Activated naive CD4-positive, alpha-beta T cell treated with anti-CD3 and anti-CD28 coated beads for 36 hours (primary cell): ENCODE measurements at regions not wholly inside any gene's neighbourhood (a gene's known extent, or its start where the extent isn't known, plus 50 kb on each side); places are given as distances from the start of the nearest gene placed in this dataset.
"Not testable (repeated sequence)": the region's sequence is repeated elsewhere in the genome, so short reads cannot be mapped to it uniquely, and the experiment has no call there.

ENCODE experiments used
- CTCF ChIA-PET: fragments of 350-600 bp; sonication (Branson Sonifier 250); formaldehyde crosslinking; loops from one replicate; lab custom pipeline; 2021; ENCODE audit warnings: antibody characterized with exemption; lab: Charles Lee
- DNase-seq: peaks from one replicate; pipeline ENCODE4 v3.0.0-alpha.2; 2020
- H3K27ac Mint-ChIP-seq: one replicate; pipeline ENCODE4 v1.8.0; 2021; ENCODE audit warnings: mild to moderate bottlenecking, mixed read lengths
- H3K27me3 Mint-ChIP-seq: one replicate; pipeline ENCODE4 v1.8.0; 2021; ENCODE audit warnings: low read depth, mixed read lengths
- H3K36me3 Mint-ChIP-seq: one replicate; pipeline ENCODE4 v1.8.0; 2021; ENCODE audit warnings: low read depth, mixed read lengths
- H3K4me1 Mint-ChIP-seq: one replicate; pipeline ENCODE4 v1.8.0; 2021; ENCODE audit warnings: low read depth, mixed read lengths
- H3K4me3 Mint-ChIP-seq: one replicate; pipeline ENCODE4 v1.8.0; 2021; ENCODE audit warnings: mild to moderate bottlenecking, moderate library complexity, mixed read lengths
- H3K9me3 Mint-ChIP-seq: one replicate; pipeline ENCODE4 v1.8.0; 2021; ENCODE audit warnings: mixed read lengths
- intact Hi-C: fragments of 100-400 bp; cut with micrococcal nuclease; formaldehyde crosslinking; loops from one replicate; pipeline ENCODE4 v1.15.1; 2023

DNA sequence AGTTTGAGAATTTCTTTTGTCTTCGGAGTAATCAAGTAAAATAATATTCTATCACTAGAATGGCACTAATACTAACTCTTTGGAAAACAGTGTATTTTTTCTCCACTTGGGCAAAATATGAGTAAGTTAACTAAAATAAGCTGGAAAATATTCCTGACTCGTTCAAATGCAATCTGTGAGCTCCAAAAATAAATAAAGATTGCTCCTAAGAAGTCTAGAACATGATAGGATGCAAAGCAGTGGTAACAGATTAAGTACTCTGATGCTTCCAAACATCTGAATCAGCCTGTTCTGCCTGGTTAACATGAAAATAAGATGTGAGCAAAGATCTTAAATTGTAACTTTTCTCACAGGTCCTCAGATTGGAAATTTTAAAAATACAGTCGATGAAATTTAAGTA lies 285.1 kb upstream of the ID4 start:
- H3K9me3 Mint-ChIP-seq: peaks cover 2% of the 10 kb centered on the region
- CTCF ChIA-PET: no interaction called here

DNA sequence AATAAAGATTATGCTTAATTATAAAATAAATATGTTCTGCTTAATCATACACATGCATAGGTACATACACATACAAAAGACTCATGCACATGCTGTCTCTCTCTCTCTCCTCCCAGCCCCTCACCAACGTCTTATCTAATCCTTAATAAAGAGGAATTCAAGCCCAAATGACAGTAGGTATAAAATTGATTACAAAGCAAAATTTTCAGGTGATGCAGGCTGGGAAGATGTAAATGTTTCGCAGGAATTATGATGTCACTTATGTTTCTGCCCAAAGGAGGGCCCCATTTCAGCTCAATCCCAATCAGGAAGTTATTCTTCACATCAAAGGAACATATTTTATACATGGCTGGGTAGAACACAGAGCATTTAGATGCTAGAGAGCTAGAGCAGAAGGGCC lies 284.6 kb upstream of the ID4 start:
- CTCF ChIA-PET: no interaction called here
- intact Hi-C loops: no loop called here
- Mint-ChIP-seq H3K4me1 (no peaks in the 10 kb centered on the region), H3K9me3 (peaks cover 2% of the 10 kb centered on the region), H3K27ac (no peak overlapping the region), H3K4me3 (no peak overlapping the region), H3K27me3 (no peaks in the 10 kb centered on the region), H3K36me3 (no peaks in the 10 kb centered on the region)
- DNase-seq: no peak

More for the DNA sequence above, 285.1 kb upstream of the ID4 start:
- Mint-ChIP-seq H3K4me1 (no peaks in the 10 kb centered on the region), H3K27me3 (no peaks in the 10 kb centered on the region), H3K4me3 (no peak overlapping the region), H3K27ac (no peak overlapping the region), H3K36me3 (no peaks in the 10 kb centered on the region)
- no peak for DNase-seq
- intact Hi-C loops: no loop called here

DNA sequence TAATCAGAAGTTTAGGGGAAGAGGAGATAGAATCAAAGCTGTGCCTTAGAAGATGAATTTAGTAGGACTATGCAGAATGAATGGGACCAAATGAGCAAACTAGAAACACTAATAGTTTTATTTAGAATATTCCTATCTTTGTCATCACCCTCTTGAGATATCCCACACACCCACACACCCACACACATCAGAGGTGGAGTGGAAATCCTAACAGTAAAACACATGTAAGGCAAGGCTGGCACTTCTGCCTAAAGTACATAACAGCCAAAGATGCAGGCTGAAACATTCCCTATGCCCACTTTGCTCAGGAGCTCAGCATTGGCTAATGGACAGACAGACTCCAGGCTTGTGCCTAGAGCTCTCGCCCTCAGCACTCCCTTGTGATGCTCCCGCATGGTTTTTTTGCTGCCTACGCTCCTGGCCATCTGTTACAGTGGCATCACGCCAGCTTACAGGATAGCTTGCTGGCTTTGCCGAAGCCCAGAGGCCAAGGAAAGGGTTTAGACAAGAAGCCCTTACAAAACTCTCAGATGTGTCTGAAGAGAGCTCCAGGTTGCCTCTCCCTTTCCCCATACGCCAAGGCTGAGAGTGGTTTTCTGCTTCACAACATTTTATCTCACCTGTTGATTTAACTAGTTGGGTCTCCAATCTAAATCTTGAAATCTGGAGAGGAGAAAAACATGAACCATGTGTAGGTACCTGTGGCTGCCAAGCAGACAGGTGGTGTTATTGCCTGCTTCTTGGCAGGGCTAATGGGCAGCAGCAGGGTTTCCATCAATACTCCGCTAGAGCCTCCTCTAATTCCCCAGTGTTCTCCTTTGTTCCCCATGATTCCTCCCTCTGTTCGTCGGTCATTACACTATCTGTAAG lies 282.6 kb upstream of the ID4 start:
- DNase-seq: no peak
- no peak overlapping the region for H3K27ac Mint-ChIP-seq
- intact Hi-C loops: no loop called here
- no peak overlapping the region for H3K4me3 Mint-ChIP-seq
- no peaks in the 10 kb centered on the region for H3K36me3 Mint-ChIP-seq
- no peaks in the 10 kb centered on the region for H3K4me1 Mint-ChIP-seq
- H3K27me3 Mint-ChIP-seq: no peaks in the 10 kb centered on the region
- H3K9me3 Mint-ChIP-seq: peaks cover 2% of the 10 kb centered on the region
- CTCF ChIA-PET: no interaction called here

DNA sequence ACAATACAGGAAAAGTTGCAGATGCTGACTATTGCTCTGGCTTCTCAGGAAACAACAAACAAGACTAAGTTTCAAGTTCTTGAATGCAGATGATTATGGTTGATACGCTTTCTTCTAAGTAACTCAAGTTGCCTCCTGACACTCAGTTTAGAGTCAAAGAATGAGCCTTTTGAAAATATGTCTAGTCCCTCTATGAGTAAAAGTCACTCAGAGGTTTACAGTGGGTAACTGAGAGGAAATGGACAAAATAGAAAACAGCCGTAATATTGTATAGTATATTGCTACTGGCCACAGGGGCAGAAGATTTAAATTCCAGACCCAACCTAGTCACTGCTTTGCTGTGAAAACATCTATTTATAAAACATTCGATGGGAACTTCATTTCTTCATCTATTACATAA lies 280.0 kb upstream of the ID4 start:
- intact Hi-C loops: no loop called here
- H3K36me3 Mint-ChIP-seq: no peaks in the 10 kb centered on the region
- DNase-seq: no peak
- H3K4me1 Mint-ChIP-seq: no peaks in the 10 kb centered on the region
- CTCF ChIA-PET: no interaction called here
- H3K4me3 Mint-ChIP-seq: no peak overlapping the region
- no peaks in the 10 kb centered on the region for H3K9me3 Mint-ChIP-seq
- H3K27me3 Mint-ChIP-seq: no peaks in the 10 kb centered on the region
- no peak overlapping the region for H3K27ac Mint-ChIP-seq

DNA sequence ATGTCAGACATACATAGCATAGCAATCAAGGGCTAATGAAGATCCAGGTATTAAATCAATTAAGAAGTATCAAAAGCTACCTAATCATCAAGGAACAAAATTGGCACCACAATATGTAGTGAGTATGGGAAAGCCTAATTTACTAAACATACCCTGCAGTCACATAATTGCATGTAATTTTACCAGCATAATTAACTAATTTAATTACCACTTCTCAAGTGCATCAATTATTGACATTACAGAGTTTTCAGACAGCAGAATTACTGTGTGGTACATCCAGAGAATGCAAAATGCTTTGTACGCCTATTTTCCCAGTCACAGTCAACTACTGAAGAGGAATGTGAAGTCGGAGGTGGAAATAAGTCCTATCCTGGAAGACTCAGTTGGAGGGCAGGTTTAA lies 279.0 kb upstream of the ID4 start:
- CTCF ChIA-PET: no interaction called here
- no peaks in the 10 kb centered on the region for H3K36me3 Mint-ChIP-seq
- H3K9me3 Mint-ChIP-seq: no peaks in the 10 kb centered on the region
- intact Hi-C loops: no loop called here
- no peak overlapping the region for H3K27ac Mint-ChIP-seq
- no peaks in the 10 kb centered on the region for H3K27me3 Mint-ChIP-seq
- H3K4me1 Mint-ChIP-seq: no peaks in the 10 kb centered on the region
- H3K4me3 Mint-ChIP-seq: no peak overlapping the region
- DNase-seq: no peak

DNA sequence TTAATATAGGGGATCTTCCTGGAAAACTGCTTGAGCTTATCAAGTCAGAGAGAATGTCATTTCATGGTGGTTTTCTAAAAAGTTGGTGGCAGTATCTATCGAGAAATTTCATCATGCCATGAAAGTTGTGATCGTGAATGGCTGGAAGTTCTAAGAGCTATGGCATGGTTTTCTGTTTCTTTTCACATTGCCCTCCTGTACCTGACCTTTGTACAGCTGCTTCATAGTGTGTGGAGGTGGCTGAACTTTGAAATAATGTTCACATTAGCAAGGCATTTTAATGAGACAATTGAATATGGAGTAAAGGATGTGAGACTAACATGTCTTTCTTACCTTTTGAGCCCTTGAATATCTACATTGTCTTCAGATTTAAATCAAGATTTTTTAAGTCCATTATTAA lies 278.2 kb upstream of the ID4 start:
- Mint-ChIP-seq H3K27ac (no peak overlapping the region), H3K36me3 (no peaks in the 10 kb centered on the region), H3K9me3 (peaks cover 1% of the 10 kb centered on the region), H3K4me1 (no peaks in the 10 kb centered on the region), H3K27me3 (no peaks in the 10 kb centered on the region), H3K4me3 (no peak overlapping the region)
- no peak for DNase-seq
- intact Hi-C loops: no loop called here
- CTCF ChIA-PET: interaction anchor here (0.5 kb wide), 1 partner anchor 87 kb away, joined by 3 read pairs; no protein-coding TSS in a partner anchor

DNA sequence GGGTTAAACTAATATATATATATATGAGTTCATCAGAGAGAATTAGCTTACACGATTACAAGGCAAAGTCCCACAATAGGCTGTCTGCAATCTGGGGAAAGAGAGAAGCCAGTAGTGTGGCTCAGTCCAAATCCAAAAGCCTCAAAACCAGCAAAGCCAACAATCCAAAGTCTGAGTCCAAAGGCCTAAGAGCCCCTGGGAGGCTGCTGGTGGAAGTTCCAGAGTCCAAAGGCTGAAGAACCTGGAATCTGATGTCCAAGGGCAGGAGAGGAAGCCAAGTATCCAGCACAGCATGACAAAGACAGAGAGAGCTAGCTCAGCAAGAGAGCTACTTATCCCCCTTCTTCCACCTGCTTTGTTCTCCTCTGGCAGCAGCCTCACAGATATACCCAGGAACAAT lies 274.7 kb upstream of the ID4 start:
- CTCF ChIA-PET: interaction anchor here (0.6 kb wide), 1 partner anchor 129 kb away, joined by 3 read pairs; no protein-coding TSS in a partner anchor
- intact Hi-C loops: no loop called here

DNA sequence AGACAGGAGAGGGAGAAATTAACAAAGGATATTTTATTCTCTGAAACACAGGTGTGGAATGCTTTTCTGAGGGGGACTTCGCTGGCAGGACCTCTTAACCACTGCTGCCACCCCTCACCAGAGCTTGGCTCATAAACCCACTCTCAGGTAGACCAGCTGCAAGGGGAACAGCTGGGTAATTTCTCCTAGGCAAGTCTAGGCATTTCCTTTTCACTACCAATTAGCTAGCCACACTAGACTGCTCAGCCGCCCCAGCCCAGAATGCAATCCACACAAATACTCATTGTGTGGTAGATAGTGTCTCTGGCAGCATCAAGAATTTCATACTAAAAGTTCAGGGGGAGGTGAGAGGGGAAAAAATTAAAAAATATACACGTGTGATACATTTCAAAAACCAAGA lies 267.6 kb upstream of the ID4 start:
- CTCF ChIA-PET: no interaction called here
- H3K36me3 Mint-ChIP-seq: no peaks in the 10 kb centered on the region
- no peak for DNase-seq
- intact Hi-C loops: no loop called here
- no peaks in the 10 kb centered on the region for H3K4me1 Mint-ChIP-seq
- H3K9me3 Mint-ChIP-seq: peaks cover 4% of the 10 kb centered on the region
- H3K27me3 Mint-ChIP-seq: no peaks in the 10 kb centered on the region
- H3K4me3 Mint-ChIP-seq: no peak overlapping the region
- no peak overlapping the region for H3K27ac Mint-ChIP-seq

More for the DNA sequence above, 274.7 kb upstream of the ID4 start:
- Mint-ChIP-seq H3K27me3 (no peaks in the 10 kb centered on the region), H3K27ac (no peak overlapping the region), H3K9me3 (peaks cover 1% of the 10 kb centered on the region), H3K36me3 (no peaks in the 10 kb centered on the region), H3K4me3 (no peak overlapping the region), H3K4me1 (no peaks in the 10 kb centered on the region)
- no peak for DNase-seq

DNA sequence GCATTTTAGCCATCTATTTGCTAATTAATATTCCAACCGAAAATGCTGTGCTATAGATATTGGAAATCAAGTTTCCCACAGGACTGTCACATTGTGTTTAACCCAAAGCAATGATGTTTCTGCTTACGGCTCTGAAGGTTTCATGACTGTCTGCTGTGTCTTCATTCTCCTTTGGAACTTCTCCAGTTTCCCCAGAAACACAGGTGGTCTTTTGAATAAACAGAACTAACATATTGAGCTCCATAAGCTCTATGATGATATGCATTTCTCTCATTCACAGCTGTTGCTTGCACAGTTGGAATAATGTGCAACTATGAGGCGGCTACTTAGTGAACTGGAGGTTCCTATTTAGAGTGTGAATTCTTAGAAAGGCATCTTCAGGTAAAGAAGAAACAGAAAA lies 266.0 kb upstream of the ID4 start:
- no peak for DNase-seq
- H3K36me3 Mint-ChIP-seq: no peaks in the 10 kb centered on the region
- intact Hi-C loops: no loop called here
- H3K27ac Mint-ChIP-seq: no peak overlapping the region
- H3K27me3 Mint-ChIP-seq: no peaks in the 10 kb centered on the region
- H3K4me3 Mint-ChIP-seq: no peak overlapping the region
- H3K4me1 Mint-ChIP-seq: no peaks in the 10 kb centered on the region
- CTCF ChIA-PET: no interaction called here
- H3K9me3 Mint-ChIP-seq: peaks cover 4% of the 10 kb centered on the region

DNA sequence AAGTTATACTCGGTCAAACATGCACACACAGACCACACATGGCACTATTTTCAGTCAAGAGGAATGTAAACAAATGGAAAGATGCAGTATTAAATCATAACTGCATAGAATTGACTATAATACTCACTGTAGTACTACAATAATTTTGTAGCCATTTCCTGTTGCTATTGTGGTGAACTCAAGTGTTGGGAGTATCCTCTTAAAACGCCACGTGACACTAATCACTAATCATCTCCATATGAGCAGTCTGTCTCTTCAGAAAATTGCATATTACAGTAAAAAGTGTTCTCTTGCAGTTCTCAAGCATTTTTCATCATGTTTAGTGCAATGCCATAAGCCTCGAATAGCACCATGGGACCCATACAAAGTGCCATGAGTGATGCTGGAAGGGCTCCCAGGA lies 258.7 kb upstream of the ID4 start:
- CTCF ChIA-PET: no interaction called here
- no peak overlapping the region for H3K4me3 Mint-ChIP-seq

DNA sequence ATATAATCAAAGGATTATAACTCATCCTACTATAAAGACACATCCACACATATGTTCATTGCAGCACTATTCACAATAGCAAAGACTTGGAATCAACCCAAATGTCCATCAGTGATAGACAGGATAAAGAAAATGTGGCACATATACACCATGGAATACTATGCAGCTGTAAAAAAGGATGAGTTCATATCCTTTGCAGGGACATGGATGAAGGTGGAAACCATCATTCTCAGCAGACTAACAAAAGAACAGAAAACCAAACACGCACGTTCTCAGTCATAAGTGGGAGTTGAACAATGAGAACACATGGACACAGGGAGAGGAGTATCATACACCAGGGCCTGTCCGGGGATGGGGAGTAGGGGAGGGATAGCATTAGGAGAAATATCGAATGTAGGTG lies 253.0 kb upstream of the ID4 start:
- H3K4me3 Mint-ChIP-seq, H3K9me3 Mint-ChIP-seq, CTCF ChIA-PET, DNase-seq, intact Hi-C loops, H3K4me1 Mint-ChIP-seq, H3K27me3 Mint-ChIP-seq, H3K27ac Mint-ChIP-seq, H3K36me3 Mint-ChIP-seq: not testable (repeated sequence)

More for the DNA sequence above, 258.7 kb upstream of the ID4 start:
- no peak for DNase-seq
- no peak overlapping the region for H3K27ac Mint-ChIP-seq
- intact Hi-C loops: no loop called here
- no peaks in the 10 kb centered on the region for H3K4me1 Mint-ChIP-seq
- no peaks in the 10 kb centered on the region for H3K27me3 Mint-ChIP-seq
- H3K9me3 Mint-ChIP-seq: peaks cover 9% of the 10 kb centered on the region
- no peaks in the 10 kb centered on the region for H3K36me3 Mint-ChIP-seq

DNA sequence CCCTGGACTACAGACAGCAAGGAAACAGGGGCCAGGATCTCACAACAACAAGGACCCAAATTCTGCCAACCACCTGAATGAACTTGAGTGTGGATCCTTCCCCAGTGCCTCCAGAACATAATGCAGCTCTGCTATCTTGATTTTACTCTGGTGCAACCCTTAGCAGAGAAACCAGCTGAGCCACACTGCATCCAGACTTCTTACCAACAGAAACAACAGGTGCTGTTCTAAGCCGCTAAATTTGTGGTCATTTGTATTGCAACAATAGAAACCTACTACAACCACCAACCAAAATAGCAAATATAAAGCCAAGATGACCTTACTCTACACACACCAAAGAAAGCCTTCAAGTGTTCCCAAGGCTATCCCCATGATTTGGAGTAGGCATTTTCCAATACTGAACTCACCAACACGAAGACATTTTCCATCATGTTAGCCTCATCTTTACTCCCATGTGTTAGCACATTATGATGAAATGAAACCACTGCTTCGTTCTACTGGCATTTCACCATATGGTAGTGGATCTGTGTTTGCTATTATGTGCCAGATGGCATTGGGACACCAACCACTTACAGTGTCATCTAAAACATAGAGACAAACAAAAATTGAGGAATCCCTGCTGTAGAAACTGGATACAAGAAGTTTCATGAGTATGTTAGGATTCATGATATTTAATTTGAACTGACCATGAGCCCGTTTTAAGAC lies 249.8 kb upstream of the ID4 start:
- Mint-ChIP-seq H3K4me1 (no peaks in the 10 kb centered on the region), H3K36me3 (no peaks in the 10 kb centered on the region), H3K9me3 (peaks cover 6% of the 10 kb centered on the region), H3K27ac (no peak overlapping the region), H3K4me3 (no peak overlapping the region), H3K27me3 (no peaks in the 10 kb centered on the region)
- CTCF ChIA-PET: no interaction called here
- no peak for DNase-seq
- intact Hi-C loops: no loop called here
